H54 (cell line): ENCODE measurements at regions not wholly inside any gene's neighbourhood (a gene's known extent, or its start where the extent isn't known, plus 50 kb on each side); places are given as distances from the start of the nearest gene placed in this dataset.
"Not testable (repeated sequence)": the region's sequence is repeated elsewhere in the genome, so short reads cannot be mapped to it uniquely, and the experiment has no call there.

ENCODE experiments used
- DNase-seq: peaks from one replicate; pipeline ENCODE4 v3.0.0; 2011; ENCODE audit warnings: low spot score, mixed read lengths; ENCODE audit not compliant: insufficient read length
- FAIRE-seq: peaks from 3 replicates; lab custom pipeline; 2011; peaks lifted over from hg19 to GRCh38; lab: Jason Lieb, UNC
- POLR2A ChIP-seq: IDR thresholded peaks from 2 replicates; pipeline ENCODE4 v1.6.1; 2011; ENCODE audit warnings: low read depth, mild to moderate bottlenecking, low read length

- no peak for TF ChIP-seq POLR2A
- no peak for DNase-seq
- FAIRE-seq, result no peak
Measured at GRCh38 chr7:52779004-52779403, 256.4 kb upstream of the POM121L12 start.

- DNase-seq (no peak), FAIRE-seq (no peak)
Measured at GRCh38 chr7:52777051-52777822, 258.2 kb upstream of the POM121L12 start.

GRCh38 chr7:52775876-52776275 lies 259.6 kb upstream of the POM121L12 start:
- DNase-seq (no peak), FAIRE-seq (no peak)
- TF ChIP-seq POLR2A, result no peak

More at GRCh38 chr7:52777051-52777822, 258.2 kb upstream of the POM121L12 start:
- TF ChIP-seq POLR2A, result no peak

- no peak for TF ChIP-seq POLR2A
- DNase-seq (no peak), FAIRE-seq (no peak)
Measured at GRCh38 chr7:52771177-52771576, 264.3 kb upstream of the POM121L12 start.

- FAIRE-seq, result no peak
- TF ChIP-seq POLR2A, result no peak
- DNase-seq, result no peak
Measured at GRCh38 chr7:52764492-52765169, 270.8 kb upstream of the POM121L12 start.

- FAIRE-seq (no peak), DNase-seq (no peak)
- no peak for TF ChIP-seq POLR2A
Measured at GRCh38 chr7:52758356-52758755, 277.1 kb upstream of the POM121L12 start.

- TF ChIP-seq POLR2A, result no peak
- FAIRE-seq (no peak), DNase-seq (no peak)
Measured at GRCh38 chr7:52753855-52754254, 281.6 kb upstream of the POM121L12 start.

- TF ChIP-seq POLR2A, result no peak
- FAIRE-seq, result peak; percentile 36
- no peak for DNase-seq
Measured at GRCh38 chr7:52752891-52753290, 282.5 kb upstream of the POM121L12 start.

GRCh38 chr7:52749880-52750279 lies 285.6 kb upstream of the POM121L12 start:
- DNase-seq, result no peak
- TF ChIP-seq POLR2A, result no peak
- peak; percentile 27 for FAIRE-seq

GRCh38 chr7:52747817-52748216 lies 287.6 kb upstream of the POM121L12 start:
- TF ChIP-seq POLR2A, result no peak
- DNase-seq (no peak), FAIRE-seq (no peak)

GRCh38 chr7:52741670-52742290 lies 293.7 kb upstream of the POM121L12 start:
- DNase-seq (no peak), FAIRE-seq (peak; percentile 30)
- no peak for TF ChIP-seq POLR2A

- no peak for TF ChIP-seq POLR2A
- FAIRE-seq (peak; percentile 36), DNase-seq (no peak)
Measured at GRCh38 chr7:52735656-52736055, 299.8 kb upstream of the POM121L12 start.

GRCh38 chr7:52728683-52729082 lies 306.8 kb upstream of the POM121L12 start:
- FAIRE-seq, result peak; percentile 75
- DNase-seq, result not testable (repeated sequence)

GRCh38 chr7:52727632-52728031 lies 307.8 kb upstream of the POM121L12 start:
- FAIRE-seq, result no peak
- no peak for TF ChIP-seq POLR2A
- no peak for DNase-seq
